Cardiac muscle cell (in vitro differentiated cells and primary cell): ENCODE measurements at regions not wholly inside any gene's neighbourhood (a gene's known extent, or its start where the extent isn't known, plus 50 kb on each side); places are given as distances from the start of the nearest gene placed in this dataset.

Experiments used
- DNase-seq, 2 donors: peaks; one replicate each; pipeline versions ENCODE4 v3.0.0 to v3.0.0-alpha.2; 2010 to 2017; ENCODE audit warnings: low read depth in 1 of 2, low spot score in 1 of 2
- H3K27ac ChIP-seq: fragments of 200-600 bp; sonication (generic); 2 replicates; pipeline ENCODE4 v1.5.1; 2016
- H3K27me3 ChIP-seq: fragments of 200-600 bp; sonication (generic); 2 replicates; pipeline ENCODE4 v1.6.0; 2016; ENCODE audit warnings: control low read depth
- H3K36me3 ChIP-seq: fragments of 200-600 bp; sonication (generic); 2 replicates; pipeline ENCODE4 v1.5.1; 2016; ENCODE audit warnings: control low read depth
- H3K4me1 ChIP-seq: fragments of 200-600 bp; sonication (generic); 2 replicates; pipeline ENCODE4 v1.8.1; 2017; ENCODE audit warnings: low read depth, mild to moderate bottlenecking, mixed run types
- H3K4me3 ChIP-seq: fragments of 200-600 bp; sonication (generic); 2 replicates; pipeline ENCODE4 v1.5.1; 2016; ENCODE audit warnings: mild to moderate bottlenecking
- H3K9me3 ChIP-seq: fragments of 200-600 bp; sonication (generic); 2 replicates; pipeline ENCODE4 v1.5.1; 2017; ENCODE audit warnings: low read depth, mild to moderate bottlenecking, control low read depth
- CTCF ChIP-seq: IDR thresholded peaks from 2 replicates; pipeline ENCODE4 v1.5.1; 2012; ENCODE audit warnings: low read depth, mild to moderate bottlenecking, low read length

- H3K4me1 ChIP-seq, result no peaks in the 10 kb centered on the region
- no peak for TF ChIP-seq CTCF
- no peaks in the 10 kb centered on the region for H3K9me3 ChIP-seq
- no peaks in the 10 kb centered on the region for H3K36me3 ChIP-seq
- H3K27me3 ChIP-seq, result no peaks in the 10 kb centered on the region
- DNase-seq, result no peak
- H3K4me3 ChIP-seq, result no peak overlapping the region
- H3K27ac ChIP-seq, result no peak overlapping the region
These were observed 51.0 kb upstream of the L3MBTL3 start for GRCh38 chr6:129967427-129967826.

GRCh38 chr6:129966125-129966524, 52.3 kb upstream of the L3MBTL3 start:
- Histone ChIP-seq H3K27me3 (no peaks in the 10 kb centered on the region), H3K4me1 (no peaks in the 10 kb centered on the region), H3K27ac (no peak overlapping the region), H3K9me3 (no peaks in the 10 kb centered on the region), H3K4me3 (no peak overlapping the region), H3K36me3 (no peaks in the 10 kb centered on the region)
- TF ChIP-seq CTCF, result no peak
- no peak for DNase-seq

- no peak overlapping the region for H3K4me3 ChIP-seq
- H3K27ac ChIP-seq, result no peak overlapping the region
- no peaks in the 10 kb centered on the region for H3K9me3 ChIP-seq
- H3K27me3 ChIP-seq, result no peaks in the 10 kb centered on the region
- H3K4me1 ChIP-seq, result no peaks in the 10 kb centered on the region
- H3K36me3 ChIP-seq, result no peaks in the 10 kb centered on the region
- no peak for TF ChIP-seq CTCF
- DNase-seq, result no peak
These were observed 53.3 kb upstream of the L3MBTL3 start for GRCh38 chr6:129965096-129965495.

GRCh38 chr6:129959358-129959930, 58.9 kb upstream of the L3MBTL3 start:
- no peak overlapping the region for H3K4me3 ChIP-seq
- H3K27me3 ChIP-seq, result no peaks in the 10 kb centered on the region
- DNase-seq, result no peak
- no peak overlapping the region for H3K27ac ChIP-seq
- H3K9me3 ChIP-seq, result no peaks in the 10 kb centered on the region
- H3K4me1 ChIP-seq, result no peaks in the 10 kb centered on the region
- no peak for TF ChIP-seq CTCF
- no peaks in the 10 kb centered on the region for H3K36me3 ChIP-seq

GRCh38 chr6:129957941-129958898, 60.2 kb upstream of the L3MBTL3 start:
- Histone ChIP-seq H3K27me3 (no peaks in the 10 kb centered on the region), H3K4me1 (no peaks in the 10 kb centered on the region), H3K36me3 (no peaks in the 10 kb centered on the region), H3K27ac (no peak overlapping the region), H3K4me3 (no peak overlapping the region), H3K9me3 (no peaks in the 10 kb centered on the region)
- no peak for DNase-seq
- TF ChIP-seq CTCF, result no peak
